Keratinocyte (primary cell): ENCODE measurements at regions not wholly inside any gene's neighbourhood (a gene's known extent, or its start where the extent isn't known, plus 50 kb on each side); places are given as distances from the start of the nearest gene placed in this dataset.

Experiments
- DNase-seq: peaks from one replicate; pipeline ENCODE4 v3.0.0-alpha.2; 2011; ENCODE audit warnings: low read depth, missing footprints, low spot score
- FAIRE-seq: peaks from 2 replicates; lab custom pipeline; 2011; peaks lifted over from hg19 to GRCh38; lab: Jason Lieb, UNC
- H2AFZ ChIP-seq: 2 replicates; pipeline ENCODE4 v1.6.0; 2012; ENCODE audit warnings: low read length, control low read depth, inconsistent platforms; ENCODE audit not compliant: control insufficient read depth
- H3K27ac ChIP-seq: 2 replicates; pipeline ENCODE4 v1.5.1; 2011; ENCODE audit warnings: low read length; ENCODE audit not compliant: control insufficient read depth, insufficient read depth
- H3K27me3 ChIP-seq: 3 replicates; pipeline ENCODE4 v1.6.0; 2011; ENCODE audit warnings: low read length; ENCODE audit not compliant: control insufficient read depth, insufficient read depth; ENCODE audit errors: extremely low read depth
- H3K36me3 ChIP-seq, 2 experiments: 2 replicates in 1 of 2; 3 replicates in 1 of 2; pipeline ENCODE4 v1.5.1; 2011; ENCODE audit warnings: low read length in 2 of 2, mild to moderate bottlenecking in 1 of 2; ENCODE audit not compliant: control insufficient read depth in 2 of 2, insufficient read depth in 2 of 2; ENCODE audit errors: extremely low read depth in 1 of 2
- H3K4me1 ChIP-seq: 3 replicates; pipeline ENCODE4 v1.5.1; 2011; ENCODE audit warnings: low read length; ENCODE audit not compliant: control insufficient read depth, insufficient read depth; ENCODE audit errors: extremely low read depth
- H3K4me2 ChIP-seq: 3 replicates; pipeline ENCODE4 v1.6.0; 2011; ENCODE audit warnings: low read depth, low read length; ENCODE audit not compliant: control insufficient read depth, insufficient read depth; ENCODE audit errors: extremely low read depth
- H3K4me3 ChIP-seq, 3 experiments: fragments of 200-600 bp in 1 of 3; sonication (generic) in 1 of 3; 2 replicates in 2 of 3; 3 replicates in 1 of 3; pipeline ENCODE4 v1.5.1; 2011 to 2016; ENCODE audit warnings: low read length in 3 of 3, mild to moderate bottlenecking in 3 of 3, control low read depth in 2 of 3, inconsistent platforms in 1 of 3, low read depth in 1 of 3, mixed read lengths in 1 of 3, mixed run types in 1 of 3, moderate library complexity in 1 of 3; ENCODE audit not compliant: control insufficient read depth in 2 of 3, insufficient read depth in 2 of 3; ENCODE audit errors: extremely low read depth in 1 of 3
- H3K79me2 ChIP-seq: 2 replicates; pipeline ENCODE4 v1.6.0; 2012; ENCODE audit warnings: low read length; ENCODE audit not compliant: control insufficient read depth, insufficient read depth
- H3K9ac ChIP-seq: 3 replicates; pipeline ENCODE4 v1.6.0; 2011; ENCODE audit warnings: low read length; ENCODE audit not compliant: control insufficient read depth, insufficient read depth; ENCODE audit errors: extremely low read depth
- H3K9me1 ChIP-seq: 3 replicates; pipeline ENCODE4 v1.6.0; 2011; ENCODE audit warnings: low read length; ENCODE audit not compliant: control insufficient read depth, insufficient read depth; ENCODE audit errors: extremely low read depth
- H3K9me3 ChIP-seq: 2 replicates; pipeline ENCODE4 v1.5.1; 2012; ENCODE audit warnings: low read depth, low read length; ENCODE audit not compliant: control insufficient read depth
- H4K20me1 ChIP-seq: 3 replicates; pipeline ENCODE4 v1.6.0; 2011; ENCODE audit warnings: low read length; ENCODE audit not compliant: control insufficient read depth, insufficient read depth; ENCODE audit errors: extremely low read depth
- EZH2 ChIP-seq: IDR thresholded peaks from one replicate; pipeline ENCODE4 v1.6.1; 2012; ENCODE audit warnings: inconsistent platforms, mild to moderate bottlenecking, low read length, moderate library complexity
- dilution Hi-C: fragments of 300-500 bp; cut with MboI; formaldehyde crosslinking; loops from one replicate; pipeline ENCODE4 v1.7.0; 2020; ENCODE audit warnings: low sequenced_read_pairs; ENCODE audit not compliant: extremely low pct_ligation_motif_present
- TF ChIP-seq, protein P1 (sequence below), 3 experiments: IDR thresholded peaks in 1 of 3; conservative IDR thresholded peaks in 1 of 3; optimal IDR thresholded peaks in 1 of 3; 2 replicates in 2 of 3; 3 replicates in 1 of 3; pipeline versions ENCODE3 to v1.5.1; 2011; ENCODE audit warnings: low read length in 3 of 3, mild to moderate bottlenecking in 3 of 3, moderate library complexity in 2 of 3, control low read depth in 1 of 3, inconsistent platforms in 1 of 3; ENCODE audit not compliant: insufficient read depth in 2 of 3; ENCODE audit errors: extremely low read depth in 1 of 3

GRCh38 chr1:55304229-55304740 lies 89.1 kb upstream of the USP24 start:
- TF ChIP-seq EZH2, result no peak
- TF ChIP-seq, protein P1, sequence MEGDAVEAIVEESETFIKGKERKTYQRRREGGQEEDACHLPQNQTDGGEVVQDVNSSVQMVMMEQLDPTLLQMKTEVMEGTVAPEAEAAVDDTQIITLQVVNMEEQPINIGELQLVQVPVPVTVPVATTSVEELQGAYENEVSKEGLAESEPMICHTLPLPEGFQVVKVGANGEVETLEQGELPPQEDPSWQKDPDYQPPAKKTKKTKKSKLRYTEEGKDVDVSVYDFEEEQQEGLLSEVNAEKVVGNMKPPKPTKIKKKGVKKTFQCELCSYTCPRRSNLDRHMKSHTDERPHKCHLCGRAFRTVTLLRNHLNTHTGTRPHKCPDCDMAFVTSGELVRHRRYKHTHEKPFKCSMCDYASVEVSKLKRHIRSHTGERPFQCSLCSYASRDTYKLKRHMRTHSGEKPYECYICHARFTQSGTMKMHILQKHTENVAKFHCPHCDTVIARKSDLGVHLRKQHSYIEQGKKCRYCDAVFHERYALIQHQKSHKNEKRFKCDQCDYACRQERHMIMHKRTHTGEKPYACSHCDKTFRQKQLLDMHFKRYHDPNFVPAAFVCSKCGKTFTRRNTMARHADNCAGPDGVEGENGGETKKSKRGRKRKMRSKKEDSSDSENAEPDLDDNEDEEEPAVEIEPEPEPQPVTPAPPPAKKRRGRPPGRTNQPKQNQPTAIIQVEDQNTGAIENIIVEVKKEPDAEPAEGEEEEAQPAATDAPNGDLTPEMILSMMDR (optimal IDR thresholded peaks at IDR 0.05 in 1 of 3, IDR thresholded peaks at IDR 0.05 in 1 of 3, conservative IDR thresholded peaks at IDR 0.05 in 1 of 3; ENCODE audit: extremely low read depth in 1 of 3, insufficient read depth in 2 of 3, low read length in 3 of 3), result no peak
- no peaks in the 10 kb centered on the region for H3K9me3 ChIP-seq
- H3K27ac ChIP-seq, result no peak overlapping the region
- H3K4me2 ChIP-seq, result no peak overlapping the region
- H3K79me2 ChIP-seq, result no peaks in the 10 kb centered on the region
- no peaks in the 10 kb centered on the region for H3K36me3 ChIP-seq
- DNase-seq (no peak), FAIRE-seq (no peak)
- dilution Hi-C loops, result no loop called here
- no peaks in the 10 kb centered on the region for H3K9me1 ChIP-seq
- H3K4me1 ChIP-seq, result no peaks in the 10 kb centered on the region
- H2AFZ ChIP-seq, result no peak overlapping the region
- H3K4me3 ChIP-seq, result no peak overlapping the region
- no peak overlapping the region for H3K9ac ChIP-seq
- H4K20me1 ChIP-seq, result no peaks in the 10 kb centered on the region
- H3K27me3 ChIP-seq, result peaks cover 3% of the 10 kb centered on the region

DNA sequence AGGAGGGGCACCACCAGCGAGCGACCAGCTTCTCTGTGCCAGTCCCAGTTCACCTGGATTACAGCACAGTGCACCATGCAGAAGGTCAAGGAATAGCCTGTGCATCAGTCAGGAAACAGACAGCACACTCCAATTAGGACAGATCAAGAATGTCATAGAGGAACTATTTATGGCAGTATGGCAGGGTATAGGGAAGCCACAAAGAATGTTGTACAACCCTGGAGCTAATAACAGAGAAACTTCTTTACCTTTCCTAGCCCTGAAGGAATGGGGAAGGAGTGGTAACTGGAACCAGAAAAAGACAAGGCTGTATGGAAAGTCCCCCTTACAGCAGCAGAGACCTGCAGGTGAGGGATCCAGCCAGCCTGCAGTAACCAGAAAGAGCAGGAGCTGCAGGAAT lies 87.8 kb upstream of the USP24 start:
- Histone ChIP-seq H3K36me3 (no peaks in the 10 kb centered on the region), H3K4me3 (no peak overlapping the region), H3K27me3 (peaks cover 3% of the 10 kb centered on the region), H3K9me1 (no peaks in the 10 kb centered on the region), H3K27ac (no peak overlapping the region), H3K9me3 (no peaks in the 10 kb centered on the region), H4K20me1 (no peaks in the 10 kb centered on the region), H3K4me2 (no peak overlapping the region), H2AFZ (no peak overlapping the region), H3K4me1 (no peaks in the 10 kb centered on the region), H3K79me2 (no peaks in the 10 kb centered on the region), H3K9ac (no peak overlapping the region)
- DNase-seq, result no peak
- dilution Hi-C loops, result no loop called here
- no peak for TF ChIP-seq EZH2
- TF ChIP-seq, protein P1 (optimal IDR thresholded peaks at IDR 0.05 in 1 of 3, IDR thresholded peaks at IDR 0.05 in 1 of 3, conservative IDR thresholded peaks at IDR 0.05 in 1 of 3; ENCODE audit: extremely low read depth in 1 of 3, insufficient read depth in 2 of 3, low read length in 3 of 3), result no peak
- no peak for FAIRE-seq
